IPS-18c (cell line): ENCODE measurements at regions not wholly inside any gene's neighbourhood (a gene's known extent, or its start where the extent isn't known, plus 50 kb on each side); places are given as distances from the start of the nearest gene placed in this dataset.

ENCODE experiments used
- H3K4me3 ChIP-seq: 2 replicates; pipeline ENCODE4 v1.7.0; 2013; ENCODE audit warnings: low read depth, mild to moderate bottlenecking, low read length, moderate library complexity; ENCODE audit not compliant: insufficient read depth
- H3K9me3 ChIP-seq: one replicate; pipeline ENCODE4 v1.6.1; 2013; ENCODE audit warnings: mild to moderate bottlenecking, low read length, moderate library complexity; ENCODE audit not compliant: control insufficient read depth, insufficient read depth

GRCh38 chrX:45777366-45777765 lies 576.7 kb upstream of the DIPK2B start:
- Histone ChIP-seq H3K9me3 (no peaks in the 10 kb centered on the region), H3K4me3 (no peak overlapping the region)

- H3K9me3 ChIP-seq = no peaks in the 10 kb centered on the region
- H3K4me3 ChIP-seq = no peak overlapping the region
Observed at GRCh38 chrX:45775468-45775867, 574.8 kb upstream of the DIPK2B start.

GRCh38 chrX:45774961-45775360 lies 574.3 kb upstream of the DIPK2B start:
- H3K4me3 ChIP-seq = no peak overlapping the region

GRCh38 chrX:45773572-45773971 lies 572.9 kb upstream of the DIPK2B start:
- Histone ChIP-seq H3K4me3 (no peak overlapping the region), H3K9me3 (no peaks in the 10 kb centered on the region)

More at GRCh38 chrX:45774961-45775360, 574.3 kb upstream of the DIPK2B start:
- H3K9me3 ChIP-seq = no peaks in the 10 kb centered on the region

GRCh38 chrX:45771560-45772340 lies 571.1 kb upstream of the DIPK2B start:
- H3K4me3 ChIP-seq = no peak overlapping the region
- no peaks in the 10 kb centered on the region for H3K9me3 ChIP-seq

- no peaks in the 10 kb centered on the region for H3K9me3 ChIP-seq
- H3K4me3 ChIP-seq = no peak overlapping the region
Observed at GRCh38 chrX:45771114-45771513, 570.4 kb upstream of the DIPK2B start.

- Histone ChIP-seq H3K4me3 (no peak overlapping the region), H3K9me3 (no peaks in the 10 kb centered on the region)
Observed at GRCh38 chrX:45769761-45770582, 569.3 kb upstream of the DIPK2B start.

- Histone ChIP-seq H3K4me3 (no peak overlapping the region), H3K9me3 (no peaks in the 10 kb centered on the region)
Observed at GRCh38 chrX:45768666-45769236, 568.1 kb upstream of the DIPK2B start.

- Histone ChIP-seq H3K4me3 (no peak overlapping the region), H3K9me3 (no peaks in the 10 kb centered on the region)
Observed at GRCh38 chrX:45766981-45767501, 566.4 kb upstream of the DIPK2B start.

- H3K4me3 ChIP-seq = no peak overlapping the region
Observed at GRCh38 chrX:45765767-45766166, 565.1 kb upstream of the DIPK2B start.

GRCh38 chrX:45765281-45765680 lies 564.6 kb upstream of the DIPK2B start:
- no peak overlapping the region for H3K4me3 ChIP-seq
- no peaks in the 10 kb centered on the region for H3K9me3 ChIP-seq

More at GRCh38 chrX:45765767-45766166, 565.1 kb upstream of the DIPK2B start:
- no peaks in the 10 kb centered on the region for H3K9me3 ChIP-seq

GRCh38 chrX:45762699-45763647 lies 562.3 kb upstream of the DIPK2B start:
- no peak overlapping the region for H3K4me3 ChIP-seq
- H3K9me3 ChIP-seq = peaks cover 2% of the 10 kb centered on the region

- peaks cover 2% of the 10 kb centered on the region for H3K9me3 ChIP-seq
- no peak overlapping the region for H3K4me3 ChIP-seq
Observed at GRCh38 chrX:45761920-45762319, 561.2 kb upstream of the DIPK2B start.

- H3K9me3 ChIP-seq = peaks cover 2% of the 10 kb centered on the region
- no peak overlapping the region for H3K4me3 ChIP-seq
Observed at GRCh38 chrX:45760187-45760742, 559.6 kb upstream of the DIPK2B start.

- H3K9me3 ChIP-seq = peaks cover 2% of the 10 kb centered on the region
- H3K4me3 ChIP-seq = no peak overlapping the region
Observed at GRCh38 chrX:45758738-45759397, 558.2 kb upstream of the DIPK2B start.

- Histone ChIP-seq H3K9me3 (peaks cover 3% of the 10 kb centered on the region), H3K4me3 (no peak overlapping the region)
Observed at GRCh38 chrX:45758319-45758718, 557.6 kb upstream of the DIPK2B start.
